GM21529 (cell line): ENCODE measurements at regions not wholly inside any gene's neighbourhood (a gene's known extent, or its start where the extent isn't known, plus 50 kb on each side); places are given as distances from the start of the nearest gene placed in this dataset.
"Not testable (repeated sequence)": the region's sequence is repeated elsewhere in the genome, so short reads cannot be mapped to it uniquely, and the experiment has no call there.

Experiments
- ATAC-seq: cut with Tn5 transposase; IDR thresholded peaks from one replicate; pipeline ENCODE4 v1.9.1; 2021; ENCODE audit not compliant: unreplicated experiment

GRCh38 chr12:9413862-9414261, 193.9 kb downstream of the KLRB1 start:
- not testable (repeated sequence) for ATAC-seq

- ATAC-seq, result not testable (repeated sequence)
Observed at GRCh38 chr12:9412459-9412858, 195.3 kb downstream of the KLRB1 start.

DNA sequence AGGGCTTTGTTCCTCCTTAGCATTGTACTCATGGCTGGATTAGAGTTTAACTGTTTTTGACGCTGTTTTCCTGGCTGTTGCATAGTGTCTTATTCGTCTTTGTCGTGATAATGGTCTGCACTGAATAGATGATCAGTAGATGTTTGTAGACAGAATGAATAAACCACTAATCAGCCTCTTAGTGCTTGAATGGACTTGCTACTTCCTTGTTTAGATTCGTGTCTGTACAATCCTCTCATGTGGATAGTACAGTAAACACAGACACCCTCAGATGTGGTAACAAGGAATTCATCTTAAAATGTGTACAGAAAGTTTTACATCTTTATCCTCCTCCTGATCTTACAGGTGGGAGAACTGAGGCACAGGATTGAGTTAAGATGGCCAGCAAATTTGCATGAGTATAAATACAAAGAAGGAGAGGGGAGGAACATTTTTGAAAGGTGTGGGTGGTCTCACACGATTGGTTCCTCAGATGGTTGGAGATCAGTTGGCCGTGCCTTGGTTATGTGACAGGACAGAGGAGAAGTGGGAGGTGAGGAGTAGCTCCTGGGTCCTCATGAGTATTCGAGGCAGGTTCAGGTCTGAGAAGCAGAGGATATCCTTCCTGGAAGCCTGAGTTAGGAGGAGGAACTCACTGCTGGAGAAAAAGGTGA, 196.0 kb downstream of the KLRB1 start:
- ATAC-seq, result not testable (repeated sequence)

GRCh38 chr12:9407425-9407748, 199.2 kb upstream of the PZP start:
- ATAC-seq, result not testable (repeated sequence)

DNA sequence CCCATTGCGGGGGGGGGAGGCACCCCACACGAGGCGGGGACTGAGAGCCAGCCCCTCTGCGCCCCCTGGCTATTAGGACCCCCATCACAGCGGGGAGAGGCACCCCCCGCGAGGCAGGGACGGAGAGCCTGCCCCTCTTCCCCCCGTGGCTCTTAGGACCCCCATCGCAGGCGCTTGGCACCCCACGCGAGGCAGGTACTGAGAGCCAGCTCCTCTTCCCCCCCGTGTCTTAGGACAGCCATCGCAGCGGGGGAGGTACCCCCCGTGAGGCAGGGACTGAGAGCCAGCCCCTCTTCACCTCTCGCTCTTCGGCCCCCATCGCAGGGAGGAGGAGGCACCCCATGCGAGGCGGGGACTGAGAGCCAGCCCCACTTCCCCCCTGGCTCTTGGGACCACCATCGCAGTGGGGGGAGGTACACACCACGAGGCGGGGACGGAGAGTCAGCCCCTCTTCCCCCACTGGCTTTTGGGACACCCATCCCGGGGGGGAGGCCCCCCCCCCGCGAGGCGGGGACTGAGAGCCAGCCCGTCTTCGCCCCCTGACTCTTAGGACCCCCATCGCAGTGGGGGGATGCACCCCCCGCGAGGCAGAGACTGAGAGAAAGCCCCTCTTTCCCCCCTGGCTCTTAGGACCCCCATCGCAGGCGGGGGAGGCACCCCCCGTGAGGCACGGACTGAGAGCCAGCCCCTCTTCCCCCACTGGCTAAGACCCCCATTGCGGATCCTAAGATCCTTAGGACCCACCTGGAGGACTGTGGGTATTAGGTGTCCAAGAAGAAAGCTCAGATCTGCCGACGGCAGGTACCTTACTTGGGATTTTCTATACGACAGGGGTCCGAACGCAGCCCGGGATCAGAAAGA, 198.6 kb upstream of the PZP start:
- no peak for ATAC-seq

DNA sequence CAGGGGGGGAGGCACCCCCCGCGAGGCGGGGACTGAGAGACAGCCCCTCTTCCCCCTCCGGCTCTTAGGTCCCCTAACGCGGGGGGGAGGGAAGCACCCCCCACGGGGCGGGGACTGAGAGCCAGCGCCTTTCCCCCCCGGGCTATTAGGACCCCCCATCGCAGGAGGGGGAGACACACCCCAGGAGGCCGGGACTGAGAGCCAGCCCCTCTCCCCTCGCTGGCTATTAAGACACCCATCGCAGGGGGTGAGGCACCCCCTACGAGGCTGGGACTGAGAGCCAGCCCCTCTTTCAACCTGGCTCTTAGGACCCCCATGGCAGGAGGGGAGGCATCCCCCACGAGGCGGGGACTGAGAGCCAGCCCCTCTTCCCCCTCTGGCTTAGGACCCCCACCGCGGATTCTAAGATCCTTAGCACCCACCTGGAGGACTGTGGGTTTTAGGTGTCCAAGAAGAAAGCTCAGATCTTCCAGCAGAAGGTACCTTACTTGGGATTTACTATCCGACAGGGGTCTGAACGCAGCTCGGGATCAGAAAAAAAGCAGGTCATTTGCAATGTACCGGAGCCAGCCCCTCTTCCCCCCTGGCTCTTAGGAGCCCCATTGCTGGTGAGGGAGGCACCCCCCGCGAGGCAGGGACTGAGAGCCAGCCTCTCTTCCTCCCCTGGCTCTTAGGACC, 197.8 kb upstream of the PZP start:
- no peak for ATAC-seq

- ATAC-seq, result no peak
Observed at GRCh38 chr12:9404469-9405260, 196.5 kb upstream of the PZP start.

- no peak for ATAC-seq
Observed at GRCh38 chr12:9404031-9404430, 195.8 kb upstream of the PZP start.

DNA sequence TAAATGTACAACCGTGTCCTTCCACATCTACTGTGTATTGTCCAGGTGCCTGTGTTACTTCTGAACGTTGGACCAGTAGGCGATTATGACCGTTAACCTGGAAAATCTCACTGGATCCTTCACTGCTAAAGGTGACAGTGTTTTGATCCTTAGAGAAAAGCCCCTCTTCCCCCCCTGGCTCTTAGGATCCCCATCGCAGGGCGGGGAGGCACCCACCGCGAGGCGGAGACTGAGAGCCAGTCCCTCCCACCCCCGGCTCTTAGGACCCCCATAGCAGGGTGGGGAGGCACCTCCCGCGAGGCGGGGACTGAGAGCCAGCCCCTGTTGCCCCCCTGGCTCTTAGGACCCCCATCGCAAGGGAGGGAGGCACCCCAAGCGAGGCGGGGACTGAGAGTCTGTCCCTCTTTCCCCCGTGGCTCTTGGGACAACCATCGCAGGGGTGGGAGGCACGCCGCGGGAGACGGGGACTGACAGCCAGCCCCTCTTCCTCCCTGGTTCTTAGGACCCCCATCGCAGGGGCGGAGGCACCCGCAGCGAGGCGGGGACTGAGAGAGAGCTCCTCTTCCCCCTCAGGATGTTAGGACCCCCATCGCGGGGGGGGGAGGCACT, 194.3 kb upstream of the PZP start:
- not testable (repeated sequence) for ATAC-seq

- ATAC-seq, result not testable (repeated sequence)
Observed at GRCh38 chr12:9396367-9396766, 188.2 kb upstream of the PZP start.

DNA sequence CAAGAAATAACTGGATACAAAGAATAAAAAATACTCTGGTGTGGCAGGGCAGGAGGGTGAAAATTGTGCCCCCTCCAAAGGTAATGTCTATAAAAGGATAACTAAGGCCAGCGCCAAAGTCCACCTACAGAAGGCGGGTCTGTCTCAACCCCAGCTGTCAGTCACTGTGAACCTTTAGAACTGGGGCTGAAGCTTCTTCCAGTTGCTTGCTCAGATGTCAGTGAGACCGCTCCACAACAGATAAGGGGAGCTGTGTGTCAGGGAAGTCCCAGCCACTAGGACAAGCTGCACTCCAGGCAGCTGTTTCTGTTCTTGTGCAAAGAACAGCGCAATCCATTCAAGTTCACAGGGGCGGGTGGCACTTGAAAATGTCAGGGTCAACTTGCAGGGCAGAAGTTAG, 187.0 kb upstream of the PZP start:
- ATAC-seq, result not testable (repeated sequence)

DNA sequence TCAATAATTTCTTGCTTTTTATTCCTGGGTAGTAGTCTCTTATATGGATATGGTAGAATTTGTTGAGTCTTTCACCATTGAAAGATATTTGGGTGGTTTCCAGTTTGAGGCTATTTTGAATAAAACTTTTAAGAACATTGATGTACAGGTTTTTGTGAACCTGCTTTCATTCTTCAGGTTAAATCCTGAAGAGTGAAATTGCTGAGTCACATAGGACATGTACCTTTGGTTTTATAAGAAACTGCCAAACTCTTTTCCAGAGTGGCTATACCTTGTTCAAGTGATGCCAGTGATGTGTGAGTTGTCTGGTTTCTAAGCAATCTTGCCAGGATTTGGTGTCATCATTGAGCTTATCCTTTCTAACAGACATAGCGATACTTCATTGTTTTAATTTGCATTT, 184.6 kb upstream of the PZP start:
- no peak for ATAC-seq

- ATAC-seq, result no peak
Observed at GRCh38 chr12:9391815-9392214, 183.6 kb upstream of the PZP start.

DNA sequence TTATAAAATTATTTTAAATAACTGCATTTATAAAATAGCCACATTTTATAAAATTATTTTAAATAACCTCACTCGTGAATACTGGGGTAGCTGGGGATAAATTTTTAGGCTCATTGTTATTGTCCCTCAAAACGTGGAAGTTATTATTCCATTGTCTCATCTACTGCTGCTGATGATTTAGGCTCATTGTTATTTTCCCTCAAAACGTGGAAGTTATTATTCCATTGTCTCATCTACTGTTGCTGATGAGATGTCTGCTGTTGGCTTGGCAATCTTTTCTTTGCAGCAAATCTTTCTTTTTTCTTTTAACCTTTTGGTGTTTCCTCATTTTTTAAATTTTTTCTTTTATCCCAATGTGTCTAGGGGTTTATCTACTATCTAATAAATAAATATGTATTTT, 182.6 kb upstream of the PZP start:
- ATAC-seq, result no peak

DNA sequence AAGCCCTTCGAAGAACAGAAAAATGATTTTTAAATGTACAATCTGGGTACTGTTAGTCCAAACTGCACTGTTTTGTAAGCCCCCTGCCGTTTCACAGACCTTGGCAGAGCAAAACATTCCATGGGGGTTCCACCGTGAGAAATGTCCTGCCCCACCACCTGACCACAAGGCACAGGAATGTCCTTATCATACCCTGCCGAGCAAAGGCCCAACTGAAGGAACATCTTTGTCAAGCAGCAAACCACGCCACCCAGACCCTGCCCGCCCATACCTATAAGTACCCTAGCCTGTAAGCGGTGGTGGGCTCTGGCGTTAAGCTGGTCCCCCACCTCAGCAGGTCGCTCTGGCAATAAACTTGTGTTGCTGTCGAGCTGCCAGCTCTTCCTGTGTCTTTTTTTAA, 181.6 kb upstream of the PZP start:
- no peak for ATAC-seq

GRCh38 chr12:9388379-9388778, 180.2 kb upstream of the PZP start:
- ATAC-seq, result no peak

GRCh38 chr12:9387450-9387849, 179.3 kb upstream of the PZP start:
- no peak for ATAC-seq

DNA sequence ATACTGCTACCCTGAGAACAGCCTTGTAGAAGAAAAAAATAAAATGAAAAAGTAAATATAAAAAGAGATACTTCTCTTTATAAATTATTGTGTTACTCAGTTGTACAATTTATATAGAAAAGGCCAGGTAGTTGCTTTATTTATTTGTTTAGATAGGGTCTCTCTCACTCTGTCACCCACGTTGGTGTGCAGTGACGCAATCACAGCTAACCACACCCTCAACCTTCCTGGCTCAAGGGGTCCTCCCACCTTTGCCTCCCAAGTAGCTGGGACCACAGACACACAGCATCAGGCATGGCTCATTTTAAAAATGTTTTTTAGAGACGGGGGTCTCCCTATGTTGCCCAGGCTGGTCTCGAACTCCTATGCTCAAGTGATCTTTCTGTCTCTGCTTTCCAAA, 175.4 kb upstream of the PZP start:
- ATAC-seq, result no peak

DNA sequence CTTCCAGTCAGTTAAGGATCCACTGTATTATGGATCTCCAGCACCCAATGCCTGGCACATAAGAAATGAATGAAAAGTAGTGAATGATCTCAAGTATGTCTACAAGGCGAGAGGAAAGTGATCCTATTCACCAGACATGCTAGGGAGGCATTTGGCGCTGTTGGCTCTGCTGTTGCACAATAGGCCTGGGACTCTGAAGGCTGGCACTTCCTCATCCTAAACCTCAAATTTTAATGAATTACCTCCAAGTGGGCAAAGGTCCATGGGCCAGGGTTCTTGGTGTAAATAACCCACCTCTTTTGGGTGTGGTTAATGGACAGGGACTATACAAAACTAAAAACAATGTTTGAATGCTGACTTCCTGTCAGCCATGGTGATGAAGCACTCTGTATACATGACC, 173.4 kb upstream of the PZP start:
- no peak for ATAC-seq

DNA sequence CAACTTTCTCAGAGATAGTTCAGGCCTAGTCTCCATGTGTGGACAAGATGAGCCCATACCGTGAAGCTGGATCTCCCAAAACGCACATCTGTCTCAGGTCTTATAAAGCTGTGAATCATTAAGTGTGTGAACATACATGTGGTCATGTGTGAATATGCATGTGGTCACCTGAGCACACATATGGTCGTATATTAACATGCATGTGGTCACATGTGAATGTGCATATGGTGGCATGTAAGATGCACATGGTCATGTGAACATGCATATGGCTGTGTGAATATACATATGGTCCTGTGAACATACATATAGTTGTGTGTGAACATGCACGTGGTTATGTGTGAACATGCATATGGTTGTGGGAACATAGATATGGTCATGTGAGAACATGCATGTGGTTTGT, 172.5 kb upstream of the PZP start:
- no peak for ATAC-seq
